C1 segment of cervical spinal cord (tissue), 14 donors: ENCODE measurements at regions not wholly inside any gene's neighbourhood (a gene's known extent, or its start where the extent isn't known, plus 50 kb on each side); places are given as distances from the start of the nearest gene placed in this dataset.
"Not testable (repeated sequence)": the region's sequence is repeated elsewhere in the genome, so short reads cannot be mapped to it uniquely, and the experiment has no call there.

Source experiments
- DNase-seq, 14 donors: peaks; one replicate each; lab custom pipeline; 2025; lab: John Stamatoyannopoulos, UW

DNA sequence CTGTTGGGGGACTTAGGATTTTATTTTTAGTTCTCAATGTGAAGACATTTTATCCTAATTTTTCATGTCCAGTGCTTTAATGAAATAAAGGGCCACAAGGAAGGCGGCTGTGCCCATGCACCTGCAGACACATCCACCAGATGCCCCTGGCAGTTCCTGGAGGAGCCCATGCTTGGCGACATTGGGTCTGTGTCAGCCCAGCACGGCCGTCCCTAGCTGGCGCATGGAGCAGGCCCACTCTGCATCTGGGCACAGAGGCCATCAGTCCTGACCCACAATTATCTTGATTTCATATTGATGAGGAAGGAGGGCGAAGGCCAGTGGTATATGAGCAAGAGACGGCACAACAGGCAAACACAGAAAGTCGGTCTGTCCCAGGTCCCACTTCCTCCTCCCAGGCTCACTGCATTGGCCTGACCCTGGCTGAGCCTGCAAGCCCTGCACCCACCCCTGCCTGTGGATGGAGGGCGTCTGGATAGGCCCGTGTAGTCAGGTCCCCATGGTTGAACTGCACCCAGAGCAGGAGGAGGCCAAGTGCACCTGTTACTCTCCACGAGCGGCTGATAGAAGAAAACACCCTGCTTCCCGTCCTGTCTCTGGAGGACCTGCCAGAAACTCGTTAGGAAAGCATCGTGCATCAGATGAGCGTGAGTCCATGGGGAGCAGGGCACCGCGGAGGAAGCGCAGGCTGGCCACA, 296.9 kb downstream of the BRD1 start:
- DNase-seq, result no peak

DNA sequence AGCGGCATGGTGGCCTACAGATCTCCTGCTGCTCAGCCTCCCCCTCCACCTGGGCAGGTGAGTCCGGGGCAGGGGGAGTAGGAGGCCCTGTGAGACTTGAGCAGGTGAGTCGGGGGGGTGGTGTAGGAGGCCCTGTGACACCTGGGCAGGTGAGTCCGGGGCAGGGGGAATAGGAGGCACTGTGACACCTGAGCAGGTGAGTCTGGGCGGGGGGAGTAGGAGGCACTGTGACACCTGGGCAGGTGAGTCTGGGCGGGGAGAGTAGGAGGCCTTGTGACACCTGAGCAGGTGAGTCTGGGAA, 299.3 kb downstream of the BRD1 start:
- no peak for DNase-seq

DNA sequence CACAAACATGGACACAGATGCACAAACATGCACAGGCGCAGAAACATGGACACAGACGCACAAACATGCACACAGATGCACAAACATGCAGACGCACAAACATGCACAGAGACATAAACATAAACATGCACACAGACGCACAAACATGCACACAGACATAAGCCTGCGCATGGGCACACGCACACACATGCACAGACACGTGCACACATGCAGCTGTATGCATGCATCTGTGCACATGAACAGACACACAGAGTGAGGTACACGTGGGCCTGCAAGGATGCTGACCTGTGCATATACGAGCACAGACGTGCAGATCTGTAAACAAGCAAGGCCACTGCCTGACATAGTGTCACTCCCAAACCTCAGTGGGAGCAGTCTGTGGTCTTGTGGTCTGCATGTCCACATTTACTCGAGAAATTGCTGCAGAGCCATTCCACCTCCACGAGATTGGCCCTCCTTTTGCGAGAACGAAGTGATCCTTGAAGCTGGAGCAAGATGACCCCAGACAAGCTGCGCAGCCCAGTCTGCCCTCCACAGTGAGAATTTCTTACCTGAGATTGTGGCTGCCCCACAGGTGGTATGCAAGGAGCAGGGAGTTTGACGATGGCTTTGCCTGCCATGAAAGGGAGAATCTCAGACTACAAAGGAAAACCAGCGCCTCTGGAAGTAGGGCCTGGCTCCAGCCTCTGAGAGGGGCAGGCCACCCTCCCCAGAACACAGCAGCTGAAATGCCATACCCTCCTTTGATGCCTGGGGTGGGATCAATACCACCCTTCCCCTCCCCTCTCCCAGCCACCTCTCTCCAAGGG, 299.9 kb downstream of the BRD1 start:
- DNase-seq, result no peak

DNA sequence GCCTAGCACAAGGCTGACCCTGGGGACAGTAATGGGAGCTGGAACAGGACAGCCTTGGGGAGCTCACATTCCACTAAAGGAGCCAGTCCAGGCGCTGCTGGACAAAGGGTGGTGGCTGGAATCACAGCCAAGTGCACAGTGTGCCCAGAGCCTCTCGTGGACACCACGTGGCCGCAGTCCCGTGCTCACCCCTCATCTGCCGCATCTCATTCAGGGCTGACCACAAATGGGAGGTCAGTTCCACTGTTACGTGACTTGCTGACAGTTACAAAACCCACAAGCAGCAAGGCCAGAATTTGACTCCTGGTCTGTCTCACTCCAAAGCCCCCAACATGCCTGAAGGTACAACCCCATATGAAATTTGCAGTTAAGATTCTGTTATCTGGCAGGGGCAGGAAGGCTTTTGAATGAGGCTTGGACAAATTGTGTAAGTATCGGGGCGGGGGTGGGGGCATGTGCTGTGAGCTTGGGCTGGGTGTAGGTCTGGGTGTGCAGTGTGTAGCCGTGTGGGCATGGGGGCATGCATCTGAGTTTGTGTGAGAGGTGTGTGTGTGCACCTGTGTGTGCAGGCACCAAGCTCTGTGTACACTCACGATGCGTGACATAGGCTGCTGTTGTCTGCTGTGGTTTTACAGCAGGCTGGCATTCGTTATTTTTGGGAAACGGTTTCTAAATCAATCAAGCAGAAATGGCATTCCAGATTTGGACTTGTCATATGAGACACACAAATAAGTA, 301.7 kb downstream of the BRD1 start:
- peak in 8 of 14 donors; percentile 5 to 23 (median 14) for DNase-seq

DNA sequence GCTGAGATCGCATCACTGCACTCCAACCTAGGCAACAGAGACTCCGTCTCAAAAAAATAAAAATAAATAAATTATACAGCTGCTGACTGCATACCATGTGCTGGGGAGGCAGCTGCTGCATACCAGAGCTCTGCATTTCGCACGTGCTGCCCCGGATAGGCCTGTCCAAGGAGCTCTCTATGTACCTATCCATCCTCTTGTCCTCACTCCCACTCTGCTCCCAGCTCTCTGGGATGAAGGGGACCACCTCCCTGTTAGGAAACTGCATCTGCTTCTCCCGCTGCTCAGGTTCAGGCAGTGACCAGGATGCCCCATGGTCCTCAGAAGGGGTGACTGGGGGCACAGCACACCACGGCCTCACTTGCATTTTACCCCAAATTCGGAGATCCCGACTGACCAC, 302.3 kb downstream of the BRD1 start:
- DNase-seq, result no peak

DNA sequence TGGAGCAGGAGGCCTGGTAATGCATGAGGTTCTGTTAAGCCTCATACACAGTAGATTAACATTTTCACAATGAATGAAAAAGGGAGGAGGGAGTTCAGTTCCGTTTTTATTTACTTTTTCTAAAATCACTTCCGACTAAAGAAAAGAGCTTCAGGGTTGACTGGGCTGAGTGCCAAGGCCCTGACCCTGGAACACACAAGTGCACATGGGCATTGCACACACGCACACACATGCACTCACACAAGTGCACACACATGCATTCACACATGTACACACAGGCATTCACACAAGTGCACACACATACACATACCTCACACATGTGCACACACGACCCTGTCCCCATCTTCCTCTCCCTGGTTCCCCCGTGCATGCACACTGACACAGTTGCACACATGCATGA, 303.3 kb downstream of the BRD1 start:
- no peak for DNase-seq

DNA sequence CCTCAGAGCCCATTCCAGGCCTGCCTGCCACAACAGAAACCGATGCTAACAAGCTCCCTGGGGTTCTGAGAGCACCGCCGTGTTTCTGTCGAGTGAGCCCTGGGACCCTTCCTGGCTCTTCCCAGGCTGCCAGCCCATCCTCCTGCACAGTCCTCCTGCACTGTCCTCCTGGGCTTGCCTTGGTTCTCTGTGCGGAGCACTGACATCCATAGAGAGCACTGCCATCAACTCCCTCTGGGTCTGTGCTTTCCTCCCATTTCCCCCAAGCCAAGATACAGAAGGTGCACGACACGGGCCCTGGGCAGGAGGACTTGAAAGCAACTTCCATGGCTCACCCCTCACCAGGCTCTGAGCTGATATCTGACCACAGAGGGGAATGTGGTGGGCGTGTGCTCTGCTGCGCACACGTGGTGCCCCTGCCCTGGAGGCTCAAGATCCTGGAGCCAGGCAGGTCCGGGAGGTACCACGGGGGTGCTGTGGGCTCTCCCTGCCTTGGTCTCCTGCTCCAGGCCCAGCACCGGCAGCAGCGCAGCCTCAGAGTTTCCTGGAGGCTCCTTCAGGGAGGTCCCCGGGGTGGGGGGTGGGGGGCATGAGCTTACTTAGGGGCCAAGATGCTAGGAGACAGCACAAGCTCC, 304.2 kb downstream of the BRD1 start:
- no peak for DNase-seq

DNA sequence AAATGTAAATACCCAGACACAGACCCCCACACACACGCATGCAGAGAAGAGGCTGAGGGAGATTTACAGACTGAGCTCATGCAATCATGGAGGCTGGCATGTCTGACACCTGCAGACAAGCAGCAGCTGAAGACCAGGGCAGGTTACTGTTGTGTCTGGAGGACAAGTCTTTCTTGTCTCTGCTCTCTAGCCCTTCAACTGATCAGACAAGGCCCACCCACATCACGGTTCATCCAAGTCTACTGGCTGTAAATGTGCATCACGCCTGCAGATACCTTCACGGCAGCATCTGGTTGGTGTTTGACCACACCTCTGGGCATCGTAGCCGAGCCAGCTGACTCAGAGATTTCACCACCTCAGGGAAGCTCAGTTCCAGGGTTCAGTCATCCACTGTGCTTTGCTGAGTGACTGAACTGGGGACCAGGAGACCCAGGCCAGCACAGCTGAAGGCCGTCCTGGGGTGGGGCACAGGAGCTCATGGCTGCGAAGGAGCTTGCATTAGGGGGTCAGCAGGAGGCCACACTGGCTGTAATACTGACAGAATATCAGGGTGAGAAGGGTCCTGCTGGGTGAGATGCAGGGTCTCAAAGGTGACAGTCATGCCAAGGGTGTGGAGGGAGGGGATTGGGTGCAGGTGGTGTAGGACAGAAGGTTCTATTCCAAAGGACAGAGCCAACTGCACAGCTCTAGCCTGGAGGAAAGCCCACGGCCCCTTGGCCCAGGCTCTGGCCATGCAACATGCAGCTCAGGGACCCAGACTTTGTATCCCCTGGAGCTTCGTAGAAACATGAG, 304.9 kb downstream of the BRD1 start:
- no peak for DNase-seq

DNA sequence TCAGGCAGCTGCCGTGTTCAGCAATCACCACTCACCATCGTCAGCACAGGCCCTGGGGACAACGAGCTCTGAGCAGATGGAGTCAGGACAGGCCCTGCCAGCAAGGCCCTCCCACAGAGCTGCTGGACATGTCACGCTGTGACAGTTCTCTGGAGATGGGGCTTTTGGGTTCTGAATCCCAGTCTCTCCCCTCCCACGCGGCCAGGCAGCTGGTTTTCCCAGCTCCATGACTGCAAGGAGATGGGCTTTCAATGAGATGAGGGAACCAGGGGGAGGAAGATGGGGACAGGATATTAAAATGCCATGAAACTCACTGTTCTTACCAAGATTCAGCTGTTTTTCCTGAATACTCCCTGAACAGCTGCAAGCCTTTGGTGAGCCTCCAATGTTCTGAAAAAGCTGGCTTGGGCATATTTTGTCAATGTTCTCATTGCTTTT, 305.9 kb downstream of the BRD1 start:
- no peak for DNase-seq

DNA sequence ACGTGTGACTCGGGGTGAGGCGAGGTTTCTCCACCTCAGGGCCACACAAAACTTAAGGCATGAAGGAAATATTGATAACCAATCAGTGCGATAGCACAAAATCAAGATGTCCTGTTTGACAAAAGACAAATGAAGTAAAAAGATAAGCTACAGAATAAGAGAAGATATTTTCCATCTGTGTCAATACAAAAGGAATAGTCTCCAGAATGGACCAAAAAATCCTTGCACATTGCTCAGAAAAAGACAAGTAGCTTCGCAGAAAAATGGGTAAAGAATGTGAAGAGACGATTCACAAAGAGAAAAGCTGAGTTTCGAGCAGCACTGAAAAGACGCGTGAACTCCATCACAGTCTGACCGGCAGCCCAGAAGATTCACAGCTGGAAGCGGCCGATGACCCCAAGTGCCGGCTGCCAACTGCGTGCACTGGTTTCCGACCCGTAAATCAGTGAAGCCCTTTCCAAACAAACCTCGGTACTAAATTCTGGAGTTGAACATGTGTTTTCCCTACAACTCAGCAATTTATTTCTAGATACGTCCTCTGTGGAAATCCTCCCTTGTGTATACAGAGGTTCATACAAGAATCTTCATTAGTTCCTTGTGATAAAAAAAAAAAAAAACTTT, 308.4 kb downstream of the BRD1 start:
- DNase-seq, result no peak

DNA sequence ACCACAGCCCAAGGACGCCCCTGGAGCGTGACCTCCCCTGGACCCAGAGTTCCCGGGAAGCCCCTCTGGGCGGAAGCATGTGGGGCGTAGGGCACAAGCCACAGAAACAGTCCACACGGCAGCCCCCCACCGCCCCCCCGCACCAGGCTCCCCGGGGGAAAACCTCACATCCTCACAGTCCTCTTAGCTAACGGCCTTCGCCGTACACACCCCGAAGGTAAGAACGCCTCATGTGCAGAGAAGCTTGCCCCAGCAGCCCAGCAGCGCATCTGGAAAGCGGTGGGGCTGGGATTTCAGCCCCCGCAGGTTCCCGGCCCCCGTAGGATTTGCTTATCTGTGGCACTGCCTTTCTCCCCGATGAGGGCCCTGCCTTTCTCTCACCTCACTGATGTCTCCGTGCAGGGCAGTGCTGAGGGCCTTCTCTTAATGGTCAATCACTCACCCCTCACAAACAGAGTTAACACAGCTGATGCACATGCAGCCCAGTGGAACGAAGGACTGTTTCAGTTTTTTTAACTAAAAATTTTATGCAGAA, 309.2 kb downstream of the BRD1 start:
- DNase-seq, result no peak

DNA sequence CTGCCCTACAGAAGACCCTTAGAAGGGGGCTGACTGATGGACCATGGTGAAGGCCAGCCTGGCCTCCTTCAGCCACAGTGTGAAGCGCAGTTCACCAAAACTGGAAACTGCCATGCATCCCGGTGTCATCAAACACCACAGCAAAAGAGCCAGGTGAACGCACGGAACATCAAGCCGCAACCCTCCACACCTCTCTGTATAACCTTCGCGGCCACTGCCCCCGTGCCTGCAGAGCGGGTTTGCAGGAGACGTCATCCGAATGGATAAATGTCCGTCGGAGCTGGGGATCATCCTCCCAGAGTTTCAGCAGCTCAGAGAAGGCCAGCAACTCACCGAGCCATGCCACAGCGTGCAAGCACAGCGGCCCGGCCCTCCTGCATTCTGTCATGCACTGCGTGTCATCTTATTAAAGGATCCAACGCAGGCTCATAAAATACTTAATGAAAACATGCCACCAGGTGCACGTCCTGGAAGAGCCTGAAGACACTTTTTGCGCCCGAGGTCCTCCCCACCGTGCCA, 309.9 kb downstream of the BRD1 start:
- DNase-seq, result no peak

DNA sequence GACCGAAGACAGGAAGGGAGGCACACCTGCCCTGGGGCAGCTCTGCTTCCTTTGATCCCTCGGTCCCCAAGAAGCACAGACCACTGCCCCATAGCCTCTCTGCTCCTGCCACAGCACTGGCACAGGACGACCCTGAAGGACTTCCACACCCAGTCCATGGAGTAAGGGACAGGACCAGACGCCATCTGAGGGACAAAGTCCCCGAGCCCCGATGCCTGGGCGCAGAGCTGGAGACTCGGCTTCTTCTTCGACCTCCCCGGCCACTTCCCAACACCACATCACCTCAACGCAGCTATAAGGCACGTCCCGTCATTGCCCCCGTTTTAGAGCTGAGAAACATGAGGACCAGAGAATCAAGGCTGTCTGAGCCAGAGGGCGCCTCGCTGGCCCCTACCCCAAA, 310.5 kb downstream of the BRD1 start:
- no peak for DNase-seq

DNA sequence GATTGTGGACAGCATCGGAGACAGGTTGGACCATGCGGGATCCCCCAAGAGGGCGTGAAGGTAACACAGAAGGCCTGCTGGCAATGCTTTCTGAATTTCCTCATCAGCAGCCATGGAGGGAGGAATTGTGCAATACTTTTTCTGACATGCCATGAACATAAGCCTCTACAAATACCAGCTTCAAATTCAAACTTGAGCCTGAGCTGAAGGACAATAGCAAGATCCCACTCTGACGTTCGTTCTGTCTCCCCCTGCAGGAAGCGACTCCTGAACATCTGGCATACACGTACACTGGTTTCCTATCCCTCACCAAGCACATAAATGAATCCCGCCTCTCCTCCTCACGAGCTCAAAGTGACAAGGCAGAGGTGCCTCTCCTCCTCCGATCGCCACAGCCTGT, 312.2 kb downstream of the BRD1 start:
- DNase-seq, result no peak

DNA sequence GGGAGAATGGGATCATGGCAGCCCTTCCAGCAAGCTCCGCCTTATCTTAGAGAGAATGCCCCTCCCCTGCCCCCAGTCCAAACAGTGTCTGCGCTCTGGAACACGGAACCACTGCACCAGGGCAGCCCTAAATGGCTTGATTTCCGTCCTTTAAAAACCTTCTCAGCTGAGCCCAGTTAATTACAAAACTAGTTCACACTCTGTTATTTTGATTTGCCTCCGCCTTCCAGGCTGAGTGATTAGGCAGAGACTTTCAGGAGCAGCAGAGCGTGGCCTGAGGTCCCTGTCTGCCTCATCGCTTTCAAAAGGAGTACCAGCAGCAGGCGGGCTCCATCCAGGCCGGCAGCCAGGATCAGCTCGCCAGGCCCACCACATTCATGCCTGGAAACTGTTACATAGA, 313.0 kb downstream of the BRD1 start:
- peak in 1 of 14 donors; percentile 16 for DNase-seq

DNA sequence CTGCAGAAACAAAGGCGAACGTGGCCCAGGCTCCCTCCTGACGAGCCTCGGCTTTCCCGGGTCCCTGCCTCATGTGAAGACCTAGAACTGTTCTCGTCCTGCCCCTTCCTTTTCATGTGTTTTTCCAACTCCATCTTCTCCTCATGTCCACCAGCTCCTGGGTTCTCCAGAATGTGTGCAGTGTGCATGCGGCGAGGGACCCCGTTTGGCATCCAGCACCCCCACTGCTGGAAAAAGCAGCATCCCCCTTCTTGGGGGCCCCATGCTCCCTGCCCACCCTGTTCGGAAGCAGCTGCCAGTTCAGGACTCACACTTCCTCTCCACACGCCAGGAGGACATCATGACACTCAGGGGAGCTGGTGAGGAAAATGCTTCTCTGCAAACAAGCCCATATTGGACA, 313.5 kb downstream of the BRD1 start:
- no peak for DNase-seq

DNA sequence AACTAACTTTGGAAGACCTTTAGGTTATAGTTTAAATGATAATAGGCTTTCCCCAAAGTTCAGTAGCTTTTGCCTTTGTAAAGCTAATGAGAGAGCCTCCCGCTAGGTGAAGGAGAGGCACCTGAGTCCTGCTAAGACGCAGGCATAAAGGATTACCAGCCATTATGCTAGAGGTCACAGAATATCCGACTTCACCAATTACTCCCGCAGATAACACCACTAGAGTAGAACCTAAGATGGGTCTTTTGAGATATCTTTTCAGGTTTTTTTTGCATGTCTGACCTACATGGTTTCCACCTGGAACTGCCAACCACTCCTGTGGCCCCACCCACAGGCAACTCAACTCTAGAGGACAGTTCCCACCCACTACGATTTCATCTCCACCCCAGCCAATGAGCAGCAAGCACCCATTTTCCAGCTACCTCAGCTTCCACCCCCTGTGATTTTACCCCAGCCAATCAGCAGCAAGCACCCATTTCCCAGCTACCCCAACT, 314.3 kb downstream of the BRD1 start:
- no peak for DNase-seq

DNA sequence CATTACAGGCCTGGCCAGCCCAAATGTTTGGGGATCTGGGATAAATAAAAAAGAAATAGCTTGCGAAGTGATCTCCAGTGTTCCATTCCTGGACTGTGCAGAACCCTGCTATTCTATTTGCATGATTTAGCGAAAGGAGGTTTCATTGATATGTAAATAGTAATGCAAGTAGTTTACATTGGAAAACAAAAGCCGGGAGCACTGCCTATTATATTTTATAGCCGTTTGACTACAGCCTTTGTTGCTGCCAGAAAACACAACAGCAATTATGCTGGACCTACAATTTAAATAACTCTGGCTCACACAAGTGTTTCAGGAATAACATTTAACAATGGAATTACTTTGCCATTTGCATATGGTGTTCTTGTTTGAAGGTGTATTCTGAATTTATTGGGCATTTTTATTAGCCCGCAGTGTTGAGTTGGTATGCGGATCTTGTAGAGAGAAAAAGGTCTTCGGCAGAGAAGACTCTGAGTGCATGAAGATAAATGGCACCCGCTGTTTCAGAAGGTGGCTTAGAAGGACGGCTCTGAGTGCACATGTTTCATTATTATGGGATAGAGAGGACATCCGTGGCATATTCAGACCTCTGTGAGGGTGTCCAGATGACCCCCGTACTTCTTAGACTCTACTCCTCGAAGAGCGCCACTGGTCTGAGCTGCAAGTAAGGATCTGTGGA, 315.0 kb downstream of the BRD1 start:
- no peak for DNase-seq

DNA sequence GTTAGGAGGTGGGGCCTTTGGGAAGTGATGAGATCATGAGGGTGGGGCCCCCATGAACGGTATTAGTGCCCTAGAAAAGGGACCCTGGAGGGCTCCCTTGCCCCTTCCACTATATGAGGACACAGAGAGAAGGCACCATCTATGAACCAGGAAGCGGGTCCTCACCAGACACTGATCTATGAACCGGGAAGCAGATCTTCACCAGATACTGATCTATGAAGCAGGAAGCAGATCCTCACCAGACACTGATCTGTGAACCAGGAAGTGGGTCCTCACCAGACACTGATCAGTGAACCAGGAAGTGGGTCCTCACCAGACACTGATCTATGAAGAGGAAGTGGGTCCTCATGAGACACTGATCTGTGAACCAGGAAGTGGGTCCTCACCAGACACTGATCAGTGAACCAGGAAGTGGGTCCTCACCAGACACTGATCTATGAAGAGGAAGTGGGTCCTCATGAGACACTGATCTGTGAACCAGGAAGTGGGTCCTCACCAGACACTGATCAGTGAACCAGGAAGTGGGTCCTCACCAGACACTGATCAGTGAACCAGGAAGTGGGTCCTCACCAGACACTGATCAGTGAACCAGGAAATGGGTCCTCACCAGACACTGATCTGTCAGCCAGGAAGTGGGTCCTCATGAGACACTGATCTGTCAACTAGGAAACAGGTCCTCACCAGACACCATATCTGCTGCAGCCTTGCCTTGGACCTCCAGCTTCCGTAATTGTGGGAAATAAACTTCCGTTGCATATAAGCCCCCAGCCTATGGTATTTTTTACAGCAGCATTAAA, 316.1 kb downstream of the BRD1 start:
- DNase-seq, result not testable (repeated sequence)
